Heart left ventricle (tissue), 13 donors: ENCODE measurements at regions not wholly inside any gene's neighbourhood (a gene's known extent, or its start where the extent isn't known, plus 50 kb on each side); places are given as distances from the start of the nearest gene placed in this dataset.

Source experiments
- POLR2A ChIP-seq, 2 donors: fragments of 450-650 bp; IDR thresholded peaks; one replicate each; pipeline ENCODE4 v1.6.1; 2017; ENCODE audit warnings: antibody characterized with exemption in 2 of 2, mild to moderate bottlenecking in 2 of 2, moderate library complexity in 2 of 2
- TF ChIP-seq, protein P1 (sequence below), 12 donors: fragments of 200-600 bp; sonication (generic) in 4 of 12; IDR thresholded peaks; one replicate each; pipeline versions ENCODE4 v1.5.0 to v1.8.0; 2018 to 2022; ENCODE audit warnings: antibody characterized with exemption in 12 of 12, mild to moderate bottlenecking in 5 of 12
- donor health status: ischemic (EF 13 %, LVEDD 7.1; RV severe dilation, severe dysfunction).
- donor health status: DM: no; HTN: yes; CAD: no.
- donor health status: DM: no; HTN: no; CAD: no.
- donor health status: ischemic (EF 25% LVEDD 6.9; RV normal size, moderate dysfunction).
- donor health status: ischemic (EF 25% LVEDD 5.7; RV mildly dilated, moderate dysfunction).
- donor health status: ischemic (EF 35%, LVEDD 5.7; RV mildly dilated, moderate dysfunction).
- donor health status: nonischemic (EF 11% LVEDD 7.7; RV severe dilation, severe dysfunction).
- donor health status: DM: yes; HTN: yes; CAD: no.
- donor health status: PGD.
- donor health status: ischemic (EF 29% LVEDD 5.4; RV normal size, mild dysfunction).
- donor health status: nonischemic (EF 23%, LVEDD 6.1; RV moderate dilation, normal function).

- TF ChIP-seq, protein P1, sequence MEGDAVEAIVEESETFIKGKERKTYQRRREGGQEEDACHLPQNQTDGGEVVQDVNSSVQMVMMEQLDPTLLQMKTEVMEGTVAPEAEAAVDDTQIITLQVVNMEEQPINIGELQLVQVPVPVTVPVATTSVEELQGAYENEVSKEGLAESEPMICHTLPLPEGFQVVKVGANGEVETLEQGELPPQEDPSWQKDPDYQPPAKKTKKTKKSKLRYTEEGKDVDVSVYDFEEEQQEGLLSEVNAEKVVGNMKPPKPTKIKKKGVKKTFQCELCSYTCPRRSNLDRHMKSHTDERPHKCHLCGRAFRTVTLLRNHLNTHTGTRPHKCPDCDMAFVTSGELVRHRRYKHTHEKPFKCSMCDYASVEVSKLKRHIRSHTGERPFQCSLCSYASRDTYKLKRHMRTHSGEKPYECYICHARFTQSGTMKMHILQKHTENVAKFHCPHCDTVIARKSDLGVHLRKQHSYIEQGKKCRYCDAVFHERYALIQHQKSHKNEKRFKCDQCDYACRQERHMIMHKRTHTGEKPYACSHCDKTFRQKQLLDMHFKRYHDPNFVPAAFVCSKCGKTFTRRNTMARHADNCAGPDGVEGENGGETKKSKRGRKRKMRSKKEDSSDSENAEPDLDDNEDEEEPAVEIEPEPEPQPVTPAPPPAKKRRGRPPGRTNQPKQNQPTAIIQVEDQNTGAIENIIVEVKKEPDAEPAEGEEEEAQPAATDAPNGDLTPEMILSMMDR (IDR thresholded peaks at IDR 0.05), result no peak
- no peak for TF ChIP-seq POLR2A (IDR thresholded peaks at IDR 0.05)
These were observed 167.3 kb upstream of the SKOR2 start for GRCh38 chr18:47418746-47419145.
